ENCODE measurements at regions not wholly inside any gene's neighbourhood (a gene's known extent, or its start where the extent isn't known, plus 50 kb on each side); places are given as distances from the start of the nearest gene placed in this dataset.
"Not testable (repeated sequence)": the region's sequence is repeated elsewhere in the genome, so short reads cannot be mapped to it uniquely, and the experiment has no call there.

DNA sequence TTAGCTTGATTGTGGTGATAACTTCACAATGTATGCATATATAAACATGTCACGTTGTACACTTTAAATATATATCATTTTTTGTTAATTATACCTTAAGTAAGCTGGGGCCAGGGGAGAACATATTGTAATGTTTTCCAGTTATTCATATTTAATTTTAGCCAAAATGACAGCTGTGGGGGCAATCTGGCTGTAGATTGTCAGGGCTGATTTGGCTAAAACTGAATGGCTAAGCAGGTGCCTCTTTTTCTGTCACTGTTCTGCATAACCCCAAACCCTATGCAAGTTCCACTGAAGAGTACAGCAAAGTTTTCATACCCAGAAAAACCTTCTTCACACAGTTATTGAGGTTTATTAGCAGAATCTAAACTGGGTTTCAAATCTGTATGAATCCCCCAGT is 318.2 kb downstream of the PTPRC start:
- no peak for TF ChIP-seq CTCF (IDR thresholded peaks at IDR 0.05; ENCODE audit: control extremely low read depth, extremely low read depth, low read depth, missing control alignments)
- ChIA-PET CTCF (interaction anchor here (1.2 kb wide), 1 partner anchor 9 kb away, joined by 5 read pairs; no protein-coding TSS in a partner anchor), POLR2A (no interaction called here)
- DNase-seq (ENCODE audit: extremely low spot score): no peak

DNA sequence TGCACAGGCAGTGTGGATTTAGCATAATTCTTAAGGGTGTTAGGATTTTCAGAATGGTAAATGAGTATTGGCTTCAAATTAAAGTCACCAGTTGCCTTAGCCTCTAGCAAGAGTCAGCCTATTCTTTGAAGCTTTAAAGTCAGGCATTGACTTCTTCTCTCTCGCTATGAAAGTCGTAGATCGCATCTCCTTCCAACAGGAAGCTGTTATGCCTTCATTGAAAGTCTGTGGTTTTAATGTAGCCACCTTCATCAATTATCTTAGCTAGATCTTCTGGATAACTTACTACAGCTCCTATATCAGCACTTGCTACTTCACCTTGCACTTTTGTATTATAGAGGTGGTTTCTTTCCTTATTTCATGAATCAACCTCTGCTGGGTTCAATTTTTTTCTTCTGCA is 320.2 kb downstream of the PTPRC start:
- no peak for TF ChIP-seq CTCF (IDR thresholded peaks at IDR 0.05; ENCODE audit: control extremely low read depth, extremely low read depth, low read depth, missing control alignments)
- POLR2A ChIA-PET: no interaction called here
- DNase-seq (ENCODE audit: extremely low spot score): no peak
- CTCF ChIA-PET: interaction anchor here (1.0 to 1.3 kb wide), 2 partner anchors 12 to 55 kb away, joined by 3 to 4 read pairs; no protein-coding TSS in a partner anchor

GRCh38 chr1:198959676-198960075 is 320.8 kb downstream of the PTPRC start:
- DNase-seq (ENCODE audit: extremely low spot score): no peak
- TF ChIP-seq CTCF (IDR thresholded peaks at IDR 0.05; ENCODE audit: control extremely low read depth, extremely low read depth, low read depth, missing control alignments): no peak
- CTCF ChIA-PET: interaction anchor here (1.0 to 1.3 kb wide), 2 partner anchors 11 to 54 kb away, joined by 3 to 4 read pairs; no protein-coding TSS in a partner anchor
- POLR2A ChIA-PET: no interaction called here

GRCh38 chr1:198963796-198964195 is 325.0 kb downstream of the PTPRC start:
- POLR2A ChIA-PET; DNase-seq (ENCODE audit: extremely low spot score); CTCF ChIA-PET: not testable (repeated sequence)

DNA sequence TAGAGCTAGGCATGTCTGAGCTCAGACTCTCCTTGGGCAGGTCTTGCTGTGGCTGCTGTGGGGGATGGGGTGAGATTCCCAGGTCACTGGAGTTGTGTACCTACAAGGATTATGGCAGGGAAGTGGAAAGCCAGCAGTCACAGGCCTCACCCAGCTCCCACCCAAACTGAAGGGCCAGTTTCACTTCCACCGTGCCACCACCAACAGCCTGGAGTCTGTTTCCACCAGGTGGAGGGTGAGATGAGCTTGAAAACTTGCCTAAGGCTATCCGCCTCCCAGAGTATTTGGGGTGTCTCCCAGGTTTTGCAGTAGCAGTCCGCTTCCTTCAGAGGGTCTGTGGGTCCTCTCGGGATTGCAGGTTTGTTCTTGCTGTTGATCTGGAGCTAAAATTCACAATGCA is 327.7 kb downstream of the PTPRC start:
- ChIA-PET POLR2A (no interaction called here), CTCF (interaction anchor here (1.7 to 1.8 kb wide), 3 partner anchors 8 to 30 kb away, joined by 4 to 5 read pairs (median 4); no protein-coding TSS in a partner anchor)
- TF ChIP-seq CTCF (IDR thresholded peaks at IDR 0.05; ENCODE audit: control extremely low read depth, extremely low read depth, low read depth, missing control alignments): no peak
- no peak for DNase-seq (ENCODE audit: extremely low spot score)

GRCh38 chr1:198967566-198967965 is 328.7 kb downstream of the PTPRC start:
- no peak for DNase-seq (ENCODE audit: extremely low spot score)
- ChIA-PET CTCF (interaction anchor here (2.2 kb wide), 1 partner anchor 14 kb away, joined by 7 read pairs; no protein-coding TSS in a partner anchor), POLR2A (no interaction called here)
- TF ChIP-seq CTCF (IDR thresholded peaks at IDR 0.05; ENCODE audit: control extremely low read depth, extremely low read depth, low read depth, missing control alignments): no peak

DNA sequence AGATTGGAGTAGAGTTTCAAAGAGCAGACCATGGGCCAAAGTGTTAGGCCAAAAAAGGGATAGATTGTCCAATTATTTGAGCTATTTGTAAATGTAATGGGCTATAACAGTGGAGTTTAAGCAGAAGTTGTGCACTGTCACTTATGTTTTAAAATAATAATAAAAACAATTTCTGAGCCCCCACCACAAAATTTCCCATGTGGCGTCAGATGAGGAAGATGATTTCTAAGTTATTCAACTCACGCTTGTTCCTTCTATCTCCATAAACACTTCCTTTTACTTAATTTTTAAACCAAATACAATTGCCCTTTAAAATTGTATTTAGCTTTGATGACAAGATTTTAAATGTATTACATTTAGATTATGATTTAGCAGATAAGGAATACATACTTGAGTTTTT is 330.0 kb downstream of the PTPRC start:
- DNase-seq (ENCODE audit: extremely low spot score): no peak
- ChIA-PET CTCF (interaction anchor here (0.8 to 2.2 kb wide), 2 partner anchors 13 to 274 kb away, joined by 3 to 7 read pairs; no protein-coding TSS in a partner anchor), POLR2A (no interaction called here)
- TF ChIP-seq CTCF (IDR thresholded peaks at IDR 0.05; ENCODE audit: control extremely low read depth, extremely low read depth, low read depth, missing control alignments): no peak
